ENCODE measurements at regions not wholly inside any gene's neighbourhood (a gene's known extent, or its start where the extent isn't known, plus 50 kb on each side); places are given as distances from the start of the nearest gene placed in this dataset.
"Not testable (repeated sequence)": the region's sequence is repeated elsewhere in the genome, so short reads cannot be mapped to it uniquely, and the experiment has no call there.

- no peaks in the 10 kb centered on the region for H3K27me3 ChIP-seq (replicated peaks; ENCODE audit: insufficient read depth)
- no peaks in the 10 kb centered on the region for H3K36me3 ChIP-seq
- H3K4me3 ChIP-seq = no peak overlapping the region
- DNase-seq (ENCODE audit: low spot score) (no peak), ATAC-seq (ENCODE audit: insufficient number of reproducible peaks, low FRiP score, low read depth) (no peak)
- H3K9me3 ChIP-seq = no peaks in the 10 kb centered on the region
- TF ChIP-seq, protein P1, sequence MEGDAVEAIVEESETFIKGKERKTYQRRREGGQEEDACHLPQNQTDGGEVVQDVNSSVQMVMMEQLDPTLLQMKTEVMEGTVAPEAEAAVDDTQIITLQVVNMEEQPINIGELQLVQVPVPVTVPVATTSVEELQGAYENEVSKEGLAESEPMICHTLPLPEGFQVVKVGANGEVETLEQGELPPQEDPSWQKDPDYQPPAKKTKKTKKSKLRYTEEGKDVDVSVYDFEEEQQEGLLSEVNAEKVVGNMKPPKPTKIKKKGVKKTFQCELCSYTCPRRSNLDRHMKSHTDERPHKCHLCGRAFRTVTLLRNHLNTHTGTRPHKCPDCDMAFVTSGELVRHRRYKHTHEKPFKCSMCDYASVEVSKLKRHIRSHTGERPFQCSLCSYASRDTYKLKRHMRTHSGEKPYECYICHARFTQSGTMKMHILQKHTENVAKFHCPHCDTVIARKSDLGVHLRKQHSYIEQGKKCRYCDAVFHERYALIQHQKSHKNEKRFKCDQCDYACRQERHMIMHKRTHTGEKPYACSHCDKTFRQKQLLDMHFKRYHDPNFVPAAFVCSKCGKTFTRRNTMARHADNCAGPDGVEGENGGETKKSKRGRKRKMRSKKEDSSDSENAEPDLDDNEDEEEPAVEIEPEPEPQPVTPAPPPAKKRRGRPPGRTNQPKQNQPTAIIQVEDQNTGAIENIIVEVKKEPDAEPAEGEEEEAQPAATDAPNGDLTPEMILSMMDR (IDR thresholded peaks at IDR 0.05) = no peak
- no peaks in the 10 kb centered on the region for H3K4me1 ChIP-seq (ENCODE audit: control insufficient read depth in 1 of 2, low read depth in 2 of 2)
- no peak overlapping the region for H3K27ac ChIP-seq
Observed at GRCh38 chr20:55641497-55641896, 363.8 kb downstream of the CBLN4 start.

- H3K36me3 ChIP-seq = no peaks in the 10 kb centered on the region
- no peak for DNase-seq (ENCODE audit: low spot score)
- no peaks in the 10 kb centered on the region for H3K9me3 ChIP-seq
- no peaks in the 10 kb centered on the region for H3K4me1 ChIP-seq (ENCODE audit: control insufficient read depth in 1 of 2, low read depth in 2 of 2)
- TF ChIP-seq, protein P1 (IDR thresholded peaks at IDR 0.05) = no peak
- H3K4me3 ChIP-seq = no peak overlapping the region
- no peak for ATAC-seq (ENCODE audit: insufficient number of reproducible peaks, low FRiP score, low read depth)
- H3K27ac ChIP-seq = no peak overlapping the region
- H3K27me3 ChIP-seq (replicated peaks; ENCODE audit: insufficient read depth) = no peaks in the 10 kb centered on the region
Observed at GRCh38 chr20:55635870-55636269, 369.4 kb downstream of the CBLN4 start.

- no peak overlapping the region for H3K4me3 ChIP-seq
- no peak for ATAC-seq (ENCODE audit: insufficient number of reproducible peaks, low FRiP score, low read depth)
Observed at GRCh38 chr20:55632592-55632991, 372.7 kb downstream of the CBLN4 start.

GRCh38 chr20:55629143-55629542 is 376.2 kb downstream of the CBLN4 start:
- not testable (repeated sequence) for H3K4me3 ChIP-seq; H3K9me3 ChIP-seq; H3K4me1 ChIP-seq (ENCODE audit: control insufficient read depth in 1 of 2, low read depth in 2 of 2); DNase-seq (ENCODE audit: low spot score); H3K27ac ChIP-seq; ATAC-seq (ENCODE audit: insufficient number of reproducible peaks, low FRiP score, low read depth); H3K36me3 ChIP-seq; H3K27me3 ChIP-seq (replicated peaks; ENCODE audit: insufficient read depth)

More at GRCh38 chr20:55632592-55632991, 372.7 kb downstream of the CBLN4 start:
- TF ChIP-seq, protein P1 (IDR thresholded peaks at IDR 0.05) = no peak
- no peak for DNase-seq (ENCODE audit: low spot score)
- H3K27ac ChIP-seq = no peak overlapping the region
- H3K36me3 ChIP-seq = no peaks in the 10 kb centered on the region
- H3K9me3 ChIP-seq = no peaks in the 10 kb centered on the region
- H3K4me1 ChIP-seq (ENCODE audit: control insufficient read depth in 1 of 2, low read depth in 2 of 2) = no peaks in the 10 kb centered on the region
- no peaks in the 10 kb centered on the region for H3K27me3 ChIP-seq (replicated peaks; ENCODE audit: insufficient read depth)

DNA sequence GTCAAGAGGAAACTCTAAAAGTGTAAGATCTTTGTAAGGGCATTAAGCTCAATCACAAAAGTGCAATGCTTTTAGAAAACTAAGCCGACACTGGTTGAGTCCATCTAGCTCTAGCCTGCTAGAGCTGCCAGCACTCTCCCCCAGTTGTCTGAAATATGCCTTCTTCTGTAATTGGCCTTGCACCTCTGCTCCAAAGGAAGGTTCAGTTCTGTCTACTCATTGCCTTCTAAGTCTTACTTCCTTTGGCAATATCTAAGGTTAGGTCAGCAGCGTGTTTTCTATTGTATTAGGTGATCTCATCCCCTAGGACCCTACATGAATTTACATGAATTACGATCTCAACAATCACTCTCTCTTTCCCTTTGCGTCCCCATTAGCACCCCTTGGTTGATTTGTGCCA is 378.6 kb downstream of the CBLN4 start:
- no peaks in the 10 kb centered on the region for H3K4me1 ChIP-seq (ENCODE audit: control insufficient read depth in 1 of 2, low read depth in 2 of 2)
- ATAC-seq (ENCODE audit: insufficient number of reproducible peaks, low FRiP score, low read depth) (no peak), DNase-seq (ENCODE audit: low spot score) (no peak)
- no peak overlapping the region for H3K4me3 ChIP-seq
- no peak overlapping the region for H3K27ac ChIP-seq
- H3K27me3 ChIP-seq (replicated peaks; ENCODE audit: insufficient read depth) = no peaks in the 10 kb centered on the region
- TF ChIP-seq, protein P1 (IDR thresholded peaks at IDR 0.05) = no peak
- H3K9me3 ChIP-seq = no peaks in the 10 kb centered on the region
- no peaks in the 10 kb centered on the region for H3K36me3 ChIP-seq

GRCh38 chr20:55616367-55616766 is 389.0 kb downstream of the CBLN4 start:
- no peaks in the 10 kb centered on the region for H3K27me3 ChIP-seq (replicated peaks; ENCODE audit: insufficient read depth)
- H3K36me3 ChIP-seq = no peaks in the 10 kb centered on the region
- no peak for ATAC-seq (ENCODE audit: insufficient number of reproducible peaks, low FRiP score, low read depth)
- H3K9me3 ChIP-seq = no peaks in the 10 kb centered on the region
- H3K4me3 ChIP-seq = no peak overlapping the region
- H3K4me1 ChIP-seq (ENCODE audit: control insufficient read depth in 1 of 2, low read depth in 2 of 2) = no peaks in the 10 kb centered on the region
- no peak for DNase-seq (ENCODE audit: low spot score)
- H3K27ac ChIP-seq = no peak overlapping the region
- TF ChIP-seq, protein P1 (IDR thresholded peaks at IDR 0.05) = no peak
